Keratinocyte (primary cell): ENCODE measurements at regions not wholly inside any gene's neighbourhood (a gene's known extent, or its start where the extent isn't known, plus 50 kb on each side); places are given as distances from the start of the nearest gene placed in this dataset.

ENCODE experiments used
- DNase-seq: peaks from one replicate; pipeline ENCODE4 v3.0.0-alpha.2; 2011; ENCODE audit warnings: low read depth, missing footprints, low spot score
- FAIRE-seq: peaks from 2 replicates; lab custom pipeline; 2011; peaks lifted over from hg19 to GRCh38; lab: Jason Lieb, UNC
- H2AFZ ChIP-seq: 2 replicates; pipeline ENCODE4 v1.6.0; 2012; ENCODE audit warnings: low read length, control low read depth, inconsistent platforms; ENCODE audit not compliant: control insufficient read depth
- H3K27ac ChIP-seq: 2 replicates; pipeline ENCODE4 v1.5.1; 2011; ENCODE audit warnings: low read length; ENCODE audit not compliant: control insufficient read depth, insufficient read depth
- H3K27me3 ChIP-seq: 3 replicates; pipeline ENCODE4 v1.6.0; 2011; ENCODE audit warnings: low read length; ENCODE audit not compliant: control insufficient read depth, insufficient read depth; ENCODE audit errors: extremely low read depth
- H3K36me3 ChIP-seq, 2 experiments: 2 replicates in 1 of 2; 3 replicates in 1 of 2; pipeline ENCODE4 v1.5.1; 2011; ENCODE audit warnings: low read length in 2 of 2, mild to moderate bottlenecking in 1 of 2; ENCODE audit not compliant: control insufficient read depth in 2 of 2, insufficient read depth in 2 of 2; ENCODE audit errors: extremely low read depth in 1 of 2
- H3K4me1 ChIP-seq: 3 replicates; pipeline ENCODE4 v1.5.1; 2011; ENCODE audit warnings: low read length; ENCODE audit not compliant: control insufficient read depth, insufficient read depth; ENCODE audit errors: extremely low read depth
- H3K4me2 ChIP-seq: 3 replicates; pipeline ENCODE4 v1.6.0; 2011; ENCODE audit warnings: low read depth, low read length; ENCODE audit not compliant: control insufficient read depth, insufficient read depth; ENCODE audit errors: extremely low read depth
- H3K4me3 ChIP-seq, 3 experiments: fragments of 200-600 bp in 1 of 3; sonication (generic) in 1 of 3; 2 replicates in 2 of 3; 3 replicates in 1 of 3; pipeline ENCODE4 v1.5.1; 2011 to 2016; ENCODE audit warnings: low read length in 3 of 3, mild to moderate bottlenecking in 3 of 3, control low read depth in 2 of 3, inconsistent platforms in 1 of 3, low read depth in 1 of 3, mixed read lengths in 1 of 3, mixed run types in 1 of 3, moderate library complexity in 1 of 3; ENCODE audit not compliant: control insufficient read depth in 2 of 3, insufficient read depth in 2 of 3; ENCODE audit errors: extremely low read depth in 1 of 3
- H3K79me2 ChIP-seq: 2 replicates; pipeline ENCODE4 v1.6.0; 2012; ENCODE audit warnings: low read length; ENCODE audit not compliant: control insufficient read depth, insufficient read depth
- H3K9ac ChIP-seq: 3 replicates; pipeline ENCODE4 v1.6.0; 2011; ENCODE audit warnings: low read length; ENCODE audit not compliant: control insufficient read depth, insufficient read depth; ENCODE audit errors: extremely low read depth
- H3K9me1 ChIP-seq: 3 replicates; pipeline ENCODE4 v1.6.0; 2011; ENCODE audit warnings: low read length; ENCODE audit not compliant: control insufficient read depth, insufficient read depth; ENCODE audit errors: extremely low read depth
- H3K9me3 ChIP-seq: 2 replicates; pipeline ENCODE4 v1.5.1; 2012; ENCODE audit warnings: low read depth, low read length; ENCODE audit not compliant: control insufficient read depth
- H4K20me1 ChIP-seq: 3 replicates; pipeline ENCODE4 v1.6.0; 2011; ENCODE audit warnings: low read length; ENCODE audit not compliant: control insufficient read depth, insufficient read depth; ENCODE audit errors: extremely low read depth
- CTCF ChIP-seq, 3 experiments: IDR thresholded peaks in 1 of 3; conservative IDR thresholded peaks in 1 of 3; optimal IDR thresholded peaks in 1 of 3; 2 replicates in 2 of 3; 3 replicates in 1 of 3; pipeline versions ENCODE3 to v1.5.1; 2011; ENCODE audit warnings: low read length in 3 of 3, mild to moderate bottlenecking in 3 of 3, moderate library complexity in 2 of 3, control low read depth in 1 of 3, inconsistent platforms in 1 of 3; ENCODE audit not compliant: insufficient read depth in 2 of 3; ENCODE audit errors: extremely low read depth in 1 of 3
- EZH2 ChIP-seq: IDR thresholded peaks from one replicate; pipeline ENCODE4 v1.6.1; 2012; ENCODE audit warnings: inconsistent platforms, mild to moderate bottlenecking, low read length, moderate library complexity
- dilution Hi-C: fragments of 300-500 bp; cut with MboI; formaldehyde crosslinking; loops from one replicate; pipeline ENCODE4 v1.7.0; 2020; ENCODE audit warnings: low sequenced_read_pairs; ENCODE audit not compliant: extremely low pct_ligation_motif_present

GRCh38 chr4:121256887-121257466 lies 92.9 kb upstream of the TNIP3 start:
- H3K27me3 ChIP-seq, result no peaks in the 10 kb centered on the region
- no peaks in the 10 kb centered on the region for H4K20me1 ChIP-seq
- H3K27ac ChIP-seq, result peak overlapping the region; percentile 49
- H3K79me2 ChIP-seq, result no peaks in the 10 kb centered on the region
- DNase-seq (no peak), FAIRE-seq (no peak)
- H2AFZ ChIP-seq, result no peak overlapping the region
- no peaks in the 10 kb centered on the region for H3K9me1 ChIP-seq
- H3K4me3 ChIP-seq, result no peak overlapping the region
- H3K4me1 ChIP-seq, result peaks cover 12% of the 10 kb centered on the region
- dilution Hi-C loops, result no loop called here
- peak overlapping the region; percentile 25 for H3K4me2 ChIP-seq
- TF ChIP-seq CTCF (optimal IDR thresholded peaks at IDR 0.05 in 1 of 3, IDR thresholded peaks at IDR 0.05 in 1 of 3, conservative IDR thresholded peaks at IDR 0.05 in 1 of 3; ENCODE audit: extremely low read depth in 1 of 3, insufficient read depth in 2 of 3, low read length in 3 of 3) (no peak), EZH2 (no peak)
- H3K9ac ChIP-seq, result no peak overlapping the region
- no peaks in the 10 kb centered on the region for H3K36me3 ChIP-seq
- no peaks in the 10 kb centered on the region for H3K9me3 ChIP-seq

DNA sequence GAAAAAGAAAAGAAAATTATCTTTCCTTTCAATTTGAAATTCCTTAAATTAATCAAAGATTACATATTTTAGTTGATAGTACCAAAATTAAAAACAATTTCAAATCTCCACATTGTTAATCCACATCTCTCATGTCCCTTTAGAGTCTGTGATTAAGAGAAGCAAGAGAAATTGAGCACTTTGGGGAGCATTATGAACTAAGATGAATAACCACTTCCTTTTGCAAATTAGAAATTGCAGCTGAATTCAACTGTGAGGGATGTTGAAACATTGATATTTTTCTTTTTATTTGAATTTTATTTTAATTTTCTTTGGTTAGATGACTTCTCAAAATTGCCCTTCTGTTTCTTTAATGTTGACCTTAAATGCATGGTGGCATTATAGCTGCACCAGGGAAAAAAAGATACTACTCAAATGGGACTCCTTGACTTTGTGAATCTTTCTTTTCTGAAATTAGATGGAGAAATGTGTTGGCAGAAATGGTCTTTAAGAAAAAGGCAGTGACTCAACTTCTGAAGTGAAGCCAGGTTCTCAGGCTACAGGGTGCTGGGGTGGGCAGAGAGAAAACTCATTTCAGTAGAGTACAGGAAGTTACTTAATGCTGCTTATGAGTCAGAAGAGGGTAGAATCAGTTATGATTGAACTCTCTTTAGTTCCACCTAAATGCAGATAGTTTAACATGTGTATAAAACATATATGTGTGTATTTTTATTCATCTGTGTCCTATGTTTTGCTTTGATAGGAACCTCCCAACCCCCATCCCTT lies 92.0 kb upstream of the TNIP3 start:
- no peak for TF ChIP-seq EZH2
- no peak for TF ChIP-seq CTCF (optimal IDR thresholded peaks at IDR 0.05 in 1 of 3, IDR thresholded peaks at IDR 0.05 in 1 of 3, conservative IDR thresholded peaks at IDR 0.05 in 1 of 3; ENCODE audit: extremely low read depth in 1 of 3, insufficient read depth in 2 of 3, low read length in 3 of 3)
- FAIRE-seq, result peak; percentile 75
- H3K9ac ChIP-seq, result no peak overlapping the region
- H3K4me1 ChIP-seq, result peaks cover 12% of the 10 kb centered on the region
- no peak overlapping the region for H3K4me3 ChIP-seq
- peak overlapping the region; percentile 49 for H3K27ac ChIP-seq
- no peaks in the 10 kb centered on the region for H3K9me3 ChIP-seq
- H3K79me2 ChIP-seq, result no peaks in the 10 kb centered on the region
- no peak for DNase-seq
- H3K9me1 ChIP-seq, result no peaks in the 10 kb centered on the region
- peak overlapping the region; percentile 25 for H3K4me2 ChIP-seq
- H4K20me1 ChIP-seq, result no peaks in the 10 kb centered on the region
- dilution Hi-C loops, result no loop called here
- H3K27me3 ChIP-seq, result no peaks in the 10 kb centered on the region
- H2AFZ ChIP-seq, result no peak overlapping the region
- H3K36me3 ChIP-seq, result no peaks in the 10 kb centered on the region
